ENCODE measurements at regions not wholly inside any gene's neighbourhood (a gene's known extent, or its start where the extent isn't known, plus 50 kb on each side); places are given as distances from the start of the nearest gene placed in this dataset.

- TF ChIP-seq TEAD4 (IDR thresholded peaks at IDR 0.05), result no peak
- no peak for TF ChIP-seq RAD21 (IDR thresholded peaks at IDR 0.05; ENCODE audit: low read depth)
- TF ChIP-seq, protein P1, sequence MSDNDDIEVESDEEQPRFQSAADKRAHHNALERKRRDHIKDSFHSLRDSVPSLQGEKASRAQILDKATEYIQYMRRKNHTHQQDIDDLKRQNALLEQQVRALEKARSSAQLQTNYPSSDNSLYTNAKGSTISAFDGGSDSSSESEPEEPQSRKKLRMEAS (IDR thresholded peaks at IDR 0.05), result no peak
- no peak for TF ChIP-seq USF1 (IDR thresholded peaks at IDR 0.05)
- no peak for TF ChIP-seq TAF1 (IDR thresholded peaks at IDR 0.05; ENCODE audit: low read depth)
- no peak for TF ChIP-seq EGR1 (IDR thresholded peaks at IDR 0.05)
- no peak for TF ChIP-seq REST (IDR thresholded peaks at IDR 0.05; ENCODE audit: low read depth)
- no peak for TF ChIP-seq CREB1 (IDR thresholded peaks at IDR 0.05; ENCODE audit: low read depth)
- no peak for TF ChIP-seq ZBTB7A (IDR thresholded peaks at IDR 0.05; ENCODE audit: low read depth)
- TF ChIP-seq NFIC (IDR thresholded peaks at IDR 0.05), result no peak
- TF ChIP-seq TCF12 (IDR thresholded peaks at IDR 0.05; ENCODE audit: low read depth), result no peak
Measured at GRCh38 chr5:4511996-4512656, 628.0 kb upstream of the ADAMTS16 start.

DNA sequence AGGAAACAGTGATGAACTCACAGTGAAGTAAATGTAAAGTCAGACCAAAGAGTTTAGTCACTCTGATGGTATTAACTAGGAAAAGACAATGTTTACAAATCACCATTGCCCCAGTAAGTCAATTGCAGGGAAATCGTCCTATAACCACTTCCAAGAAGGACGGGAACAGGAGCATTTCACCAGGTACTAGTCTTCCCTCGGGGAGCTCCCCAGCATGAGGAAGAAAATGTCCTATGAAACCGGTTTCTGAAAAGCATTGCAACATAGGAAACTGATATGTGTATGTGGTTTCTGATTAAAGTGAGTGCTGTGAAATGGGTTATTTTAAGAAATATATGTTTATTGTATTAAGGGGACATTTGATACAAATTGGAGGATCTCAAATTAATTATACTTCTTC, 626.7 kb upstream of the ADAMTS16 start:
- TF ChIP-seq, protein P1 (IDR thresholded peaks at IDR 0.05), result no peak
- no peak for TF ChIP-seq REST (IDR thresholded peaks at IDR 0.05; ENCODE audit: low read depth)
- TF ChIP-seq TEAD4 (IDR thresholded peaks at IDR 0.05), result no peak
- no peak for TF ChIP-seq TCF12 (IDR thresholded peaks at IDR 0.05; ENCODE audit: low read depth)
- no peak for TF ChIP-seq ZBTB7A (IDR thresholded peaks at IDR 0.05; ENCODE audit: low read depth)
- TF ChIP-seq RAD21 (IDR thresholded peaks at IDR 0.05; ENCODE audit: low read depth), result no peak
- TF ChIP-seq FOXM1 (IDR thresholded peaks at IDR 0.05; ENCODE audit: borderline replicate concordance, low read depth), result no peak
- TF ChIP-seq EP300 (IDR thresholded peaks at IDR 0.05; ENCODE audit: borderline replicate concordance), result no peak
- no peak for TF ChIP-seq CREB1 (IDR thresholded peaks at IDR 0.05; ENCODE audit: low read depth)
- TF ChIP-seq YY1 (IDR thresholded peaks at IDR 0.05; ENCODE audit: low read depth), result no peak
- TF ChIP-seq EGR1 (IDR thresholded peaks at IDR 0.05), result no peak
- TF ChIP-seq TAF1 (IDR thresholded peaks at IDR 0.05; ENCODE audit: low read depth), result no peak
- TF ChIP-seq NFIC (IDR thresholded peaks at IDR 0.05), result no peak
- no peak for TF ChIP-seq USF1 (IDR thresholded peaks at IDR 0.05)
- TF ChIP-seq CEBPB (IDR thresholded peaks at IDR 0.05), result no peak

DNA sequence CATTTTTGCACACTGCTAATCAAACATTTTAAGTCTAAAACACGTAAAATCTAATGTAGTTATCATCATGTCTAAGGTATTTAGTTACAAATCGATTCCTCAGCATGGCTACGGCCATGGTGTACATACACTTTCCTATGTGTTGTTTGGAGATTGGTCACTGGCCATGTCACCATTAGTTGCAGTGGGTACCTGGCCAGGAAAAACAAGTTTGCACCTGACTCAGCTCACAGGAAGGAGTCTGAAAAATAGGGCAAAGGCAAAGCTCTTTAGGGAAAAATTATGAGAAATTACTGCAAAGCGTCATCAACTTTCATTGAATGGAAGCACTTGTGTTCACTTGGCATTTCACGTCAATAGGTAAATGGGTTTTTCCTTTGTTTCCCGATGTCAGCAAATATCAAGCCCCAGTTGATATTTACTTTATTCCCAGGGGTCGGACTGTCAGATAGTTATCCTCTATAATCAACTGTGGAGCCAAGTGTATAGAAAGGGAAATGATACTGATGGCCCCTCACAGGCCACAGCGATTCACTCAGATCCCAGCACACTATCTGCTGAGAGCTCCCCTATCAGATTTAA, 626.0 kb upstream of the ADAMTS16 start:
- TF ChIP-seq TEAD4 (IDR thresholded peaks at IDR 0.05) (no peak), FOXM1 (IDR thresholded peaks at IDR 0.05; ENCODE audit: borderline replicate concordance, low read depth) (no peak), ZBTB7A (IDR thresholded peaks at IDR 0.05; ENCODE audit: low read depth) (no peak), YY1 (IDR thresholded peaks at IDR 0.05; ENCODE audit: low read depth) (no peak), TCF12 (IDR thresholded peaks at IDR 0.05; ENCODE audit: low read depth) (no peak), NFIC (IDR thresholded peaks at IDR 0.05) (no peak), TAF1 (IDR thresholded peaks at IDR 0.05; ENCODE audit: low read depth) (no peak), USF1 (IDR thresholded peaks at IDR 0.05) (no peak), REST (IDR thresholded peaks at IDR 0.05; ENCODE audit: low read depth) (no peak), RAD21 (IDR thresholded peaks at IDR 0.05; ENCODE audit: low read depth) (no peak), EGR1 (IDR thresholded peaks at IDR 0.05) (no peak), CREB1 (IDR thresholded peaks at IDR 0.05; ENCODE audit: low read depth) (no peak), EP300 (IDR thresholded peaks at IDR 0.05; ENCODE audit: borderline replicate concordance) (no peak), CEBPB (IDR thresholded peaks at IDR 0.05) (no peak)
- TF ChIP-seq, protein P1 (IDR thresholded peaks at IDR 0.05), result no peak

All from Ishikawa (cell line).